HEK293 (cell line): ENCODE measurements at regions not wholly inside any gene's neighbourhood (a gene's known extent, or its start where the extent isn't known, plus 50 kb on each side); places are given as distances from the start of the nearest gene placed in this dataset.

Experiments
- CTCF ChIA-PET: fragments of 350-600 bp; formaldehyde crosslinking; extraction: SDS; loops from one replicate; lab custom pipeline; 2021; ENCODE audit warnings: antibody characterized with exemption; lab: Yijun Ruan, JAX
- POLR2A ChIA-PET: fragments of 300-600 bp; formaldehyde crosslinking; extraction: SDS; loops from one replicate; lab custom pipeline; 2020; ENCODE audit warnings: antibody characterized with exemption, inconsistent platforms; lab: Yijun Ruan, JAX
- H3K27ac ChIP-seq: fragments of 200-500 bp; sonication (Bioruptor generic); 2 replicates; pipeline ENCODE4 v1.5.1; 2014; ENCODE audit warnings: low read depth, low read length, control low read depth, inconsistent platforms; ENCODE audit errors: extremely low read depth
- H3K36me3 ChIP-seq, 2 experiments: fragments of 200-500 bp in 1 of 2; sonication (Bioruptor generic) in 1 of 2; 1 replicate in 1 of 2; 2 replicates in 1 of 2; pipeline ENCODE4 v1.5.1; 2014 to 2017; ENCODE audit warnings: inconsistent platforms in 2 of 2, low read length in 2 of 2; ENCODE audit not compliant: control insufficient read depth in 2 of 2, insufficient read depth in 1 of 2
- H3K4me1 ChIP-seq: fragments of 200-500 bp; sonication (Bioruptor generic); 2 replicates; pipeline ENCODE4 v1.5.1; 2014; ENCODE audit warnings: mild to moderate bottlenecking, low read length, inconsistent platforms; ENCODE audit not compliant: control insufficient read depth, insufficient read depth
- H3K4me3 ChIP-seq: 2 replicates; pipeline ENCODE4 v1.5.1; 2011; ENCODE audit warnings: low read depth, mild to moderate bottlenecking, control low read depth, low read length, moderate library complexity
- H3K9me3 ChIP-seq: fragments of 200-500 bp; sonication (Bioruptor generic); 2 replicates; pipeline ENCODE4 v1.5.1; 2014; ENCODE audit warnings: low read depth, low read length, inconsistent platforms; ENCODE audit not compliant: control insufficient read depth, insufficient read depth
- BCL11A ChIP-seq: fragments of 450-650 bp; formaldehyde crosslinking; IDR thresholded peaks from 2 replicates; pipeline ENCODE4 v1.5.1; 2016; ENCODE audit warnings: low read depth, missing biosample characterization, missing genetic modification characterization
- EGR2 ChIP-seq: fragments of 450-650 bp; formaldehyde crosslinking; IDR thresholded peaks from 2 replicates; pipeline ENCODE4 v1.5.1; 2016; ENCODE audit warnings: low read depth, missing biosample characterization, missing genetic modification characterization
- GLI2 ChIP-seq: fragments of 450-650 bp; formaldehyde crosslinking; IDR thresholded peaks from 2 replicates; pipeline ENCODE4; 2017; ENCODE audit warnings: missing biosample characterization, missing genetic modification characterization, low read depth, borderline replicate concordance
- HOXC10 ChIP-seq: sonication (generic); formaldehyde crosslinking; IDR thresholded peaks from 2 replicates; pipeline ENCODE4 v1.8.1; 2023; ENCODE audit warnings: mild to moderate bottlenecking, missing genetic modification reagents
- KLF17 ChIP-seq: fragments of 450-650 bp; formaldehyde crosslinking; IDR thresholded peaks from 2 replicates; pipeline ENCODE4 v1.5.1; 2016; ENCODE audit warnings: missing biosample characterization, missing genetic modification characterization
- WT1 ChIP-seq: fragments of 450-650 bp; formaldehyde crosslinking; IDR thresholded peaks from 2 replicates; pipeline ENCODE4 v1.5.1; 2016; ENCODE audit warnings: missing biosample characterization, missing genetic modification characterization
- ZBTB10 ChIP-seq: fragments of 450-650 bp; formaldehyde crosslinking; IDR thresholded peaks from 2 replicates; pipeline ENCODE4 v1.5.1; 2016; ENCODE audit warnings: missing biosample characterization, missing genetic modification characterization
- ZFP69B ChIP-seq: fragments of 450-650 bp; formaldehyde crosslinking; IDR thresholded peaks from 2 replicates; pipeline ENCODE4 v1.5.1; 2016; ENCODE audit warnings: missing biosample characterization, missing genetic modification characterization
- ZIC2 ChIP-seq: fragments of 450-650 bp; formaldehyde crosslinking; IDR thresholded peaks from 2 replicates; pipeline ENCODE4 v1.5.1; 2016; ENCODE audit warnings: missing biosample characterization, missing genetic modification characterization
- ZNF16 ChIP-seq: fragments of 450-650 bp; formaldehyde crosslinking; IDR thresholded peaks from 2 replicates; pipeline ENCODE4 v1.5.1; 2016; ENCODE audit warnings: low read depth, missing biosample characterization, missing genetic modification characterization
- ZNF175 ChIP-seq: fragments of 450-650 bp; formaldehyde crosslinking; IDR thresholded peaks from 2 replicates; pipeline ENCODE4 v1.5.1; 2016; ENCODE audit warnings: missing biosample characterization, missing genetic modification characterization
- ZNF211 ChIP-seq: fragments of 450-650 bp; formaldehyde crosslinking; IDR thresholded peaks from 2 replicates; pipeline ENCODE4 v1.5.1; 2016; ENCODE audit warnings: low read depth, missing biosample characterization, missing genetic modification characterization
- ZNF266 ChIP-seq: fragments of 450-650 bp; formaldehyde crosslinking; IDR thresholded peaks from 2 replicates; pipeline ENCODE4 v1.5.1; 2016; ENCODE audit warnings: missing biosample characterization, missing genetic modification characterization, low read depth
- ZNF311 ChIP-seq: fragments of 450-650 bp; formaldehyde crosslinking; IDR thresholded peaks from 2 replicates; pipeline ENCODE4 v1.5.1; 2017; ENCODE audit warnings: missing biosample characterization, missing genetic modification characterization, borderline replicate concordance
- ZNF335 ChIP-seq: fragments of 450-650 bp; formaldehyde crosslinking; conservative IDR thresholded peaks from 2 replicates; pipeline ENCODE4 v1.5.1; 2016; ENCODE audit warnings: missing biosample characterization, missing genetic modification characterization
- ZNF514 ChIP-seq: fragments of 450-650 bp; formaldehyde crosslinking; IDR thresholded peaks from 2 replicates; pipeline ENCODE4 v1.5.1; 2016; ENCODE audit warnings: missing biosample characterization, missing genetic modification characterization
- ZNF596 ChIP-seq: fragments of 450-650 bp; IDR thresholded peaks from 2 replicates; pipeline ENCODE4 v1.5.0; 2018; ENCODE audit warnings: missing biosample characterization, mild to moderate bottlenecking, missing genetic modification characterization, moderate library complexity
- ZNF629 ChIP-seq: fragments of 450-650 bp; formaldehyde crosslinking; IDR thresholded peaks from 2 replicates; pipeline ENCODE4 v1.5.1; 2017; ENCODE audit warnings: missing biosample characterization, missing genetic modification characterization
- ZNF777 ChIP-seq: fragments of 450-650 bp; formaldehyde crosslinking; IDR thresholded peaks from 2 replicates; pipeline ENCODE4 v1.5.1; 2017; ENCODE audit warnings: missing biosample characterization, missing genetic modification characterization, borderline replicate concordance
- ZSCAN30 ChIP-seq: fragments of 450-650 bp; IDR thresholded peaks from 2 replicates; pipeline ENCODE4 v1.5.1; 2018; ENCODE audit warnings: missing biosample characterization, mild to moderate bottlenecking, missing genetic modification characterization, moderate library complexity
- TF ChIP-seq, protein P1 (sequence below): fragments of 450-650 bp; formaldehyde crosslinking; IDR thresholded peaks from 2 replicates; pipeline ENCODE4 v1.5.1; 2017; ENCODE audit warnings: missing biosample characterization, mild to moderate bottlenecking, missing genetic modification characterization, moderate library complexity
- TF ChIP-seq, protein P2 (sequence below): fragments of 450-650 bp; formaldehyde crosslinking; IDR thresholded peaks from 2 replicates; pipeline ENCODE4 v1.5.1; 2017; ENCODE audit warnings: missing biosample characterization, missing genetic modification characterization

- CTCF ChIA-PET = interaction anchor here (0.5 kb wide), 1 partner anchor 146 kb away, joined by 3 read pairs; no protein-coding TSS in a partner anchor
- Histone ChIP-seq H3K4me1 (no peaks in the 10 kb centered on the region), H3K9me3 (no peaks in the 10 kb centered on the region), H3K27ac (no peak overlapping the region), H3K4me3 (no peak overlapping the region), H3K36me3 (no peaks in the 10 kb centered on the region)
- no peak for TF ChIP-seq ZIC2
- TF ChIP-seq ZNF266 (tag by site-specific recombination) = no peak
- no peak for TF ChIP-seq ZNF514 (tag by site-specific recombination)
- no peak for TF ChIP-seq ZFP69B
- POLR2A ChIA-PET = no interaction called here
These were observed 698.0 kb downstream of the PTPRU start for GRCh38 chr1:29934255-29934772.

DNA sequence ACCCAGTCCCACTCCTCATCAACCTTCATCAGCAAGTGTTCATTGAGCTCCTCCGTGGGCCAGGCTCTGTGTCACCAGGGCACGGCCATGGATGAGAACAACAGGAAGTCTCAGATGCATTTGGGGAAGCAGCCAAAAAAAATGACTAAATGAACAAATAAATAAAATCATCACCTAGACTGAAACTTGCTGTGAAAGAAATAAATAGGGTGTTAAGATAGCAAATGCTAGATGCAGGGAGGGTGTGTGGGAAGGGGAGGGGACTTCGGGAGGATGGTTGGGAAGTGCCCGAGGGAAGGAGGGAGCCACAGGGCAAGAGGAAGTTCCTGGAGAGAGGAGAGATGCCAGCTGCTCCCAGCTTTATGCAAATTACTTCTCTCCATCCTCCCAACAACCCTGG is 696.7 kb downstream of the PTPRU start:
- Histone ChIP-seq H3K36me3 (no peaks in the 10 kb centered on the region), H3K9me3 (no peaks in the 10 kb centered on the region), H3K4me3 (no peak overlapping the region), H3K27ac (no peak overlapping the region), H3K4me1 (no peaks in the 10 kb centered on the region)
- TF ChIP-seq ZNF777 (tag by site-specific recombination) (no peak), EGR2 (tag by site-specific recombination) (peak; percentile 19; the same call in 1 of the 2 replicates), WT1 (tag by site-specific recombination) (no peak), GLI2 (tag by site-specific recombination) (no peak), KLF17 (0 out of 2 replicates have a peak, but pooled peaks have one; percentile 41), ZNF16 (tag by site-specific recombination) (no peak), ZNF335 (tag by site-specific recombination) (no peak), ZBTB10 (tag by site-specific recombination) (no peak), ZNF311 (tag by site-specific recombination) (no peak)
- POLR2A ChIA-PET = interaction anchor here (0.5 kb wide), 1 partner anchor 1667 kb away, joined by 3 read pairs; no protein-coding TSS in a partner anchor
- CTCF ChIA-PET = no interaction called here

GRCh38 chr1:29932626-29933025 is 696.3 kb downstream of the PTPRU start:
- ChIA-PET POLR2A (no interaction called here), CTCF (no interaction called here)
- H3K4me3 ChIP-seq = no peak overlapping the region
- no peaks in the 10 kb centered on the region for H3K36me3 ChIP-seq
- no peaks in the 10 kb centered on the region for H3K4me1 ChIP-seq
- no peaks in the 10 kb centered on the region for H3K9me3 ChIP-seq
- no peak overlapping the region for H3K27ac ChIP-seq
- no peak for TF ChIP-seq ZNF211 (tag by site-specific recombination)
- TF ChIP-seq ZNF175 (tag by site-specific recombination) = no peak
- TF ChIP-seq, protein P1, sequence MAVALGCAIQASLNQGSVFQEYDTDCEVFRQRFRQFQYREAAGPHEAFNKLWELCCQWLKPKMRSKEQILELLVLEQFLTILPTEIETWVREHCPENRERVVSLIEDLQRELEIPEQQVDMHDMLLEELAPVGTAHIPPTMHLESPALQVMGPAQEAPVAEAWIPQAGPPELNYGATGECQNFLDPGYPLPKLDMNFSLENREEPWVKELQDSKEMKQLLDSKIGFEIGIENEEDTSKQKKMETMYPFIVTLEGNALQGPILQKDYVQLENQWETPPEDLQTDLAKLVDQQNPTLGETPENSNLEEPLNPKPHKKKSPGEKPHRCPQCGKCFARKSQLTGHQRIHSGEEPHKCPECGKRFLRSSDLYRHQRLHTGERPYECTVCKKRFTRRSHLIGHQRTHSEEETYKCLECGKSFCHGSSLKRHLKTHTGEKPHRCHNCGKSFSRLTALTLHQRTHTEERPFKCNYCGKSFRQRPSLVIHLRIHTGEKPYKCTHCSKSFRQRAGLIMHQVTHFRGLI (tag by site-specific recombination) = no peak
- TF ChIP-seq BCL11A (tag by site-specific recombination) = no peak
- no peak for TF ChIP-seq ZNF629 (tag by site-specific recombination)
- no peak for TF ChIP-seq HOXC10 (CRISPR knock-in tag)
- TF ChIP-seq, protein P2, sequence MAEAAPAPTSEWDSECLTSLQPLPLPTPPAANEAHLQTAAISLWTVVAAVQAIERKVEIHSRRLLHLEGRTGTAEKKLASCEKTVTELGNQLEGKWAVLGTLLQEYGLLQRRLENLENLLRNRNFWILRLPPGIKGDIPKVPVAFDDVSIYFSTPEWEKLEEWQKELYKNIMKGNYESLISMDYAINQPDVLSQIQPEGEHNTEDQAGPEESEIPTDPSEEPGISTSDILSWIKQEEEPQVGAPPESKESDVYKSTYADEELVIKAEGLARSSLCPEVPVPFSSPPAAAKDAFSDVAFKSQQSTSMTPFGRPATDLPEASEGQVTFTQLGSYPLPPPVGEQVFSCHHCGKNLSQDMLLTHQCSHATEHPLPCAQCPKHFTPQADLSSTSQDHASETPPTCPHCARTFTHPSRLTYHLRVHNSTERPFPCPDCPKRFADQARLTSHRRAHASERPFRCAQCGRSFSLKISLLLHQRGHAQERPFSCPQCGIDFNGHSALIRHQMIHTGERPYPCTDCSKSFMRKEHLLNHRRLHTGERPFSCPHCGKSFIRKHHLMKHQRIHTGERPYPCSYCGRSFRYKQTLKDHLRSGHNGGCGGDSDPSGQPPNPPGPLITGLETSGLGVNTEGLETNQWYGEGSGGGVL (tag by site-specific recombination) = no peak
- TF ChIP-seq ZNF596 = no peak
- TF ChIP-seq ZSCAN30 = no peak
